VCaP (cell line): ENCODE measurements at regions not wholly inside any gene's neighbourhood (a gene's known extent, or its start where the extent isn't known, plus 50 kb on each side); places are given as distances from the start of the nearest gene placed in this dataset.

Experiments used
- H3K27ac ChIP-seq: fragments of 450-650 bp; 2 replicates; pipeline ENCODE4 v1.5.1; 2017
- CTCF ChIP-seq: fragments of 450-650 bp; conservative IDR thresholded peaks from 2 replicates; pipeline ENCODE4 v1.5.1; 2017; ENCODE audit warnings: mild to moderate bottlenecking, moderate library complexity

GRCh38 chr9:82104252-82104651 lies 115.7 kb downstream of the SPATA31D1 start:
- no peak overlapping the region for H3K27ac ChIP-seq
- TF ChIP-seq CTCF: no peak

GRCh38 chr9:82105729-82106128 lies 117.2 kb downstream of the SPATA31D1 start:
- peak; percentile 76 for TF ChIP-seq CTCF

DNA sequence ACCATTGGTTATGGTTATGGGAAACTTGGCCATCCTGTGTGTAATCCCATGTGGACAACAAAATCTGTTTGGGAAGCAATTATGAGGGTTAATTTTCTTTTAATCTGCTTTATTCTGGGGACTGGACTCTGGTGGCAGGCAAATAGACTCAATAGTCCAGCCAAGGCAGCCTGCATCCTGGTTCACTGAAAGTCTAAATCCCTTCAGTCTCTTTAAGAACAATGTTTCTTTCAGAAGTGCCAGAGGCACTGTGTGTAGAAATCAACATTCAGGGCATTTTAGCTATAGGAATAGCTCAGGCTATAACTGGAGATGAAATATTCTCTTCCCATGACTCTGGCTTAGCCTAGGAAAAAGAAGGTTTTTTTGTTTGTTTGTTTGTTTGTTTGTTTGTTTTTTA lies 118.0 kb downstream of the SPATA31D1 start:
- TF ChIP-seq CTCF: no peak
- H3K27ac ChIP-seq: no peak overlapping the region

More at GRCh38 chr9:82105729-82106128, 117.2 kb downstream of the SPATA31D1 start:
- H3K27ac ChIP-seq: no peak overlapping the region

DNA sequence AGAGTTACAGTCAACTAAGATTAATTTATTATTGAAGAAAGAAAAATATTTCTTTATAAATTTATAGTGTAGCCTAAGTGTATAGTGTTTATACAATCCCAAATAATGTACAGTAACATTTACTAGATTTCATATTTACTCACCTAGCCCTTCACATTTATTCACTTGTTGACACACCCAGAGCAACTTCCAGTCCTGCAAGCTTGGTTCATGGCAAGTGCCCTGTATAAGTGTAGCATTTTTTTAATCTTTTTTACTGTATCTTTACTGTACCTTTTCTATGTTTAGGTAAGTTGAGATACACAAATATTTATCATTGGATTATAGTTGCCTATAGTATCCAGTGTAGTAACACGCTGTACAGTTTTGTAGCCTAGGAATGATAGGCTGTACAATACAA lies 119.9 kb downstream of the SPATA31D1 start:
- H3K27ac ChIP-seq: no peak overlapping the region
- TF ChIP-seq CTCF: no peak

DNA sequence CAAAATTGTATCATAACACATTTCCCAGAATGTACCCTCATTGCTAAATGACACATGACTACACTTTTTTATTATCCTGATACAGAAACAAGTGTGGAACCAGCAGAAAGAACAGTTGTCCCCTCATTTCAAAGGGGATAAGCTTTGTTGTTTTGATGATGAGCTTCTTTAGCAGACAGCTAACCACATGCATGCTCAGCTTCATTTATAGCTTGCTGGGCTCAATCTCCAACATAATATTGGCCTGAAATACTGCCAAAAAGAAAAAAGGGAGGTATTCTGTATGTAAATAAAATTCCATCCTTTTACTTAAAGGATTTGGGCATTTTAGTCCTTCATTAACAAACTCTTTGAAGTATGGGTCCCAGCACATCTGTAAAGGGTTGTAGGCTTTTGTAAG lies 120.4 kb downstream of the SPATA31D1 start:
- TF ChIP-seq CTCF: no peak
- H3K27ac ChIP-seq: no peak overlapping the region

DNA sequence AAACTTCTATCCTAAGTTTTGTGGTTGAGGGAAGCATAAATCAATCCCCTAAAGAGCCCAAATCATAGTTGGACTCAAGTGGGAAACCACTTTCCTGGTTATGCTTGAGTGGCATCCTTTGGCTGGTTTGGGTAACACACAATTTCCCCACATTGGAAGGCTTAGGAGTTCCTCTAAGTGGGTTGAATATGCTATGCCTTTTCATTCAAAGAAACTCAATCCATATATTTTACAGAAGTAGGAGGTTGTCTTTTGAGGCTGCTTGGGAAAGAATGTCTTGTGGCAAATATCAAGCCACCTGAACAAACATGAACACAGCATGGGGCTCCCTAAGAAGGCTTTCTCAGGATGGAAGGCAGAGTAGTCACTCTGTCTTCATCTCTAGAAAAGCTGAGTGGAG lies 121.1 kb downstream of the SPATA31D1 start:
- no peak for TF ChIP-seq CTCF
- H3K27ac ChIP-seq: no peak overlapping the region

DNA sequence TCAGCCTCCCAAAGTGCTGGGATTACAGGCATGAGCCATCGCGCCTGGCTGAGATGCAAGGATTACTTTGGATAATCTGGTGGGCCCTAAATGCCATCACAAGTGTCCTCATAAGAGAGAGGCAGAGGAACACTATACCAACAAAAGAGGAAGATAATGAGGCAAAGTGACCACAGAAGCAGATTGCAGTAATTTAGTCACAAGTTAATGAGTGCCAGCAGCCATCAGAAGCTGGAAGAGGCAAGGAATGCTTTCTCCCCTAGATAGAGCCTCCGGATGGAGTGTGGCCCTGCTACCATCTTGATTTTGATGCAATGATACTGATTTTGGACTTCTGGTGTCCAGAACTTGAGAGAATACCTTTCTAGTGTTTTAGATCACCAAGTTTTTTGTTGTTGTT lies 122.3 kb downstream of the SPATA31D1 start:
- no peak overlapping the region for H3K27ac ChIP-seq
- no peak for TF ChIP-seq CTCF

GRCh38 chr9:82115331-82115730 lies 126.8 kb downstream of the SPATA31D1 start:
- TF ChIP-seq CTCF: no peak
- no peak overlapping the region for H3K27ac ChIP-seq
